ENCODE measurements at regions not wholly inside any gene's neighbourhood (a gene's known extent, or its start where the extent isn't known, plus 50 kb on each side); places are given as distances from the start of the nearest gene placed in this dataset.

DNA sequence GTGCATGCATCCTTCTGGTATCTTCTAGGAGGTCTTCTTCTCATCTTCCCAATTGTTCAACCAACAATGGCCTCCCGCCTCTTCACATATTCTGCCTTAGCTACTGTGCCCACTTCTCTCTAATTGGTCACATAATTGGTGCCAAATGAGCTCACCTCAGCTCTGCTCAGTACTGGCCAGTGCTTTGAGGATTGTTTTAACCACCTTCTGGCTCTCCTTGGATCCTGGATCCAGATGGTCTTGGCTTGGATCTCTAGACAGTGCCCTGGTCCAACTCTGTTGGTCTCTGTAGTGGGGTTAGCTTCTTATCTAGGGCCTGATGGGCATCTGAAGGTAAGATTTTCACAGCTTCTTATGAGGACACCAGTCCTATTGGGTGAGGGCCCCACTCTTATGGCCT lies 820.8 kb downstream of the TYW1 start:
- Histone ChIP-seq H2BK15ac (ENCODE audit: low read depth, low read length) (no peak overlapping the region), H2BK5ac (ENCODE audit: low read depth, low read length, poor library complexity, severe bottlenecking) (no peak overlapping the region), H3K4ac (ENCODE audit: low read depth, low read length) (no peak overlapping the region), H3K9me3 (ENCODE audit: control insufficient read depth, insufficient read depth, low read length) (peaks cover 18% of the 10 kb centered on the region), H2BK120ac (ENCODE audit: low read depth, low read length) (no peak overlapping the region), H3K18ac (ENCODE audit: low read depth, low read length) (no peak overlapping the region), H3K56ac (ENCODE audit: extremely low read depth, insufficient read depth, low read length) (no peak overlapping the region), H3K4me3 (ENCODE audit: insufficient read depth, low read depth, low read length) (no peak overlapping the region), H3K36me3 (ENCODE audit: control insufficient read depth, insufficient read depth, low read length) (no peaks in the 10 kb centered on the region), H4K20me1 (ENCODE audit: insufficient read depth, low read length) (no peaks in the 10 kb centered on the region), H3K9ac (ENCODE audit: low read depth, low read length) (no peak overlapping the region), H3K4me1 (ENCODE audit: control insufficient read depth, insufficient read depth, low read length) (no peaks in the 10 kb centered on the region), H3K23ac (ENCODE audit: low read depth, low read length) (no peak overlapping the region), H4K8ac (ENCODE audit: low read depth in 2 of 2, low read length in 2 of 2) (no peak overlapping the region), H2AK9ac (replicated peaks; ENCODE audit: low read depth, low read length, poor library complexity) (no peak overlapping the region), H2BK20ac (ENCODE audit: low read depth, low read length) (no peak overlapping the region), H2AFZ (replicated peaks; ENCODE audit: low read length, poor library complexity) (no peak overlapping the region), H3K79me1 (ENCODE audit: low read depth in 1 of 2, low read length in 2 of 2) (no peaks in the 10 kb centered on the region), H3K27me3 (ENCODE audit: control insufficient read depth, insufficient read depth, low read length) (no peaks in the 10 kb centered on the region), H2AK5ac (ENCODE audit: low read depth, low read length) (no peak overlapping the region), H4K91ac (ENCODE audit: insufficient read depth, low read depth, low read length) (no peak overlapping the region), H3K27ac (ENCODE audit: insufficient read depth, low read length) (no peak overlapping the region), H3K4me2 (ENCODE audit: low read depth, low read length) (no peak overlapping the region), H3K9me1 (ENCODE audit: insufficient read depth, low read length) (no peaks in the 10 kb centered on the region), H4K5ac (ENCODE audit: low read depth, low read length) (no peak overlapping the region), H3K14ac (replicated peaks; ENCODE audit: low read depth, low read length) (no peak overlapping the region)
- no peak for TF ChIP-seq POLR2A (IDR thresholded peaks at IDR 0.05; ENCODE audit: low read depth, low read length)
- no peak for TF ChIP-seq CEBPB (IDR thresholded peaks at IDR 0.05; ENCODE audit: low read depth, low read length)
- no peak for TF ChIP-seq RAD21 (IDR thresholded peaks at IDR 0.05; ENCODE audit: low read length)
- no peak for TF ChIP-seq BHLHE40 (IDR thresholded peaks at IDR 0.05; ENCODE audit: low read depth, low read length)
- TF ChIP-seq, protein P1, sequence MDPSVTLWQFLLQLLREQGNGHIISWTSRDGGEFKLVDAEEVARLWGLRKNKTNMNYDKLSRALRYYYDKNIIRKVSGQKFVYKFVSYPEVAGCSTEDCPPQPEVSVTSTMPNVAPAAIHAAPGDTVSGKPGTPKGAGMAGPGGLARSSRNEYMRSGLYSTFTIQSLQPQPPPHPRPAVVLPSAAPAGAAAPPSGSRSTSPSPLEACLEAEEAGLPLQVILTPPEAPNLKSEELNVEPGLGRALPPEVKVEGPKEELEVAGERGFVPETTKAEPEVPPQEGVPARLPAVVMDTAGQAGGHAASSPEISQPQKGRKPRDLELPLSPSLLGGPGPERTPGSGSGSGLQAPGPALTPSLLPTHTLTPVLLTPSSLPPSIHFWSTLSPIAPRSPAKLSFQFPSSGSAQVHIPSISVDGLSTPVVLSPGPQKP (IDR thresholded peaks at IDR 0.05; ENCODE audit: borderline replicate concordance, low read depth, low read length) = no peak
- no peak for TF ChIP-seq RFX5 (IDR thresholded peaks at IDR 0.05; ENCODE audit: low read depth, low read length)
- no TSS peak for BruUV-seq (replicated peaks)
- CTCF ChIA-PET = no interaction called here
- ATAC-seq (ENCODE audit: low read depth) (no peak), DNase-seq (no peak)
- in situ Hi-C loops (cut with MboI; ENCODE audit: low sequenced_read_pairs) (no loop called here), dilution Hi-C loops (cut with HindIII; ENCODE audit: low sequenced_read_pairs, unreplicated experiment) (no loop called here), intact Hi-C loops (cut with micrococcal nuclease) (no loop called here)
- WGBS, 2 experiments (ENCODE audit: extremely low coverage in 2 of 2, insufficient read length in 1 of 2) = no CpG with 5 or more reads among the region's 1 CpG
- POLR2A ChIA-PET (ENCODE audit: unreplicated experiment) = no interaction called here

Data from IMR-90 (cell line).